A549 (cell line): ENCODE measurements at regions not wholly inside any gene's neighbourhood (a gene's known extent, or its start where the extent isn't known, plus 50 kb on each side); places are given as distances from the start of the nearest gene placed in this dataset.

ENCODE experiments used
- CTCF ChIP-seq: fragments of >200 bp; sonication (Bioruptor Twin); formaldehyde crosslinking; IDR thresholded peaks from 3 replicates; pipeline ENCODE4 v1.5.1; 2016
- MAX ChIP-seq: IDR thresholded peaks from 2 replicates; pipeline ENCODE4 v1.6.1; 2012
- RARB ChIP-seq: fragments of 250-450 bp; sonication (Bioruptor Pico); IDR thresholded peaks from 2 replicates; pipeline ENCODE4 v1.8.0; 2021; ENCODE audit warnings: mild to moderate bottlenecking, moderate library complexity

DNA sequence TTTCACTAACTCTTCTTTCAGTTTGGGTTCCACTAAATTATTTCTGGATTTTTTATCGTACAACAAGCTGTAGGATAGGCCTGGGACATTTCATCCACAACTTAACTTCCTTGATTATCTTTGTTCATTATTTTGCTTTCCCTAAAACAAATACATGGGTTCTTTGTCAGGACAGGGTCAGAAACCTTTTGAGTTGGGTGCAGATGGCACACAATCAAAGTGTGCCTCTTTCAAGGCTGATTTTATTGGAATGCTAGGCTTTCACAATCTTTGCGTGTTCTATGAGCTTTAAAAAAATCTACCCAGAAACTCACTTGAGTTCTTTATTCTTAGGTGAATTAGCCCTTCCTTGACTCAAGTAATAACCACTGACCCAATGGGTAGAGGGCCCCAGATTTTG is 348.4 kb downstream of the FAM47B start:
- TF ChIP-seq CTCF (no peak), RARB (CRISPR knock-in tag) (no peak), MAX (no peak)
